GM19043 (cell line): ENCODE measurements at regions not wholly inside any gene's neighbourhood (a gene's known extent, or its start where the extent isn't known, plus 50 kb on each side); places are given as distances from the start of the nearest gene placed in this dataset.
"Not testable (repeated sequence)": the region's sequence is repeated elsewhere in the genome, so short reads cannot be mapped to it uniquely, and the experiment has no call there.

Experiments
- ATAC-seq: cut with Tn5 transposase; IDR thresholded peaks from one replicate; pipeline ENCODE4 v1.9.1; 2021; ENCODE audit warnings: low read depth; ENCODE audit not compliant: unreplicated experiment

DNA sequence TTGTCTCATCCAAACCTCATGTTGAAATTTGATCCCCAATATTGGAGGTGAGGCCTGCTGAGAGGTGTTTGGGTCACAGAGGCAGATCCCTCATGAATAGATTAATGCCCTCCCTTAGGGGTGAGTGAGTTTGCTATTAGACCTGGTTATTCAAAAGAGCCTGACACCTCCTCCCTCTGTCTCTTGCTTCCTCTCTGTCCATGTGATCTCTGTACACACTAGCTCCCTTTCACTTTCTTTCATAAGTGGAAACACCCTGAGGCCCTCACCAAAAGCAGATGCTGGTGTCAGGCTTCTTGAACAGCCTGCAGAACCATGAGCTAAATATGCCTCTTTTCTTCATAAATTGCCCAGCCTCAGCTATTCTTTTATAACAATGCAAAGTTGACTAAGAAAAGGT, 447.1 kb downstream of the MDFIC start:
- ATAC-seq, result no peak

DNA sequence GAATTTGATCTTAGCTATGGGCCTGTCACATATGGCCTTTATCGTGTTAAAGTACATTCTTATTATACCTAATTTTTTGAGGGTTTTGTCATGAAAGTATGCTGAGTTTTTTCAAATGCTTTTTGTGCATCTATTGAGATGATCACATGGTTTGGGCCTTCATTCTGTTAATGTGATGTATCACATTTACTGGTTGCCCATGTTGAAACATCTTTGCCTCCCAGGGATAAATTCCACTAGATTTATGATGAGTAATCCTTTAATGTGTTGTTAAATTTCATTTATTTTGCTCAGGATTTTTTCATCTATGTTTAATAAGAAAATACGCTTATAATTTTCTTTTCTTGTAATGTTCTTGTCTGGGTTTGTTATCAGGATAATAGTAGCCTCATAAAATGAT, 442.0 kb downstream of the MDFIC start:
- no peak for ATAC-seq

DNA sequence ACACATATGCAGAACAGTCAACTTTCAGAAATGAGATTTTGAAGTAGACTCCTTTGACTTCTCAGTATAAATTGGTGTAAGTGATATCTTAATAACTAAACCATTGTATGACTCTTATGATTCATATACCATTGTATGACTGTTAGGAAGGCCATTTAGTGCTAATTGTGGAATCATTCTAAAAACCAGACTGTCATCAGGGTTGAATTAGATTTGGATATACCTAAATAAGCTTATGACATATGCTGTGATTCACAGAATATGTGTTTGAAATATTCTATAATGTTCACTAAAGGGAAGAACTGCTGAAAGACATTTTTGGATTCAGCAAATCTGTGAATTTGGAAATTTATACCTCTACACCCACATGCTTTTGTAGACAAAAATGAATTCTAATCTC, 438.1 kb downstream of the MDFIC start:
- no peak for ATAC-seq

DNA sequence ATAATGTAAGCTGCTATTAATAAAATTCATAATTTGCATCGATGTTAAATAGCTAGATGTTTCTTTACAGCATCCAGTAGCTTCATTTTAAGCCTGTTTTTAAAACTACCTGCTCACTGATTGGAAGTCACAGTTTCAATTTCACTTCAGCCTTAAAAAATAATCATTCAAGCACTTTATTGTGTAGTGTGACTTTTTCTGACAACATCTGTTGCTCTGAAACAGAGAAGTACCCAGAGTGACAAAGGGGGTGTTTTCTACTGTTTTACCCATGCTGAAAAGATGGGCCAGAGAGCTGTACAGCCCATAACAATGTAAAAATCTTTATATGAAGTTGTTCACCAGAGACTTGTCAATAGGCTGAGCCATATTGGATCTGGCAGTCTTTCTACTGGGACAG, 437.2 kb downstream of the MDFIC start:
- no peak for ATAC-seq

DNA sequence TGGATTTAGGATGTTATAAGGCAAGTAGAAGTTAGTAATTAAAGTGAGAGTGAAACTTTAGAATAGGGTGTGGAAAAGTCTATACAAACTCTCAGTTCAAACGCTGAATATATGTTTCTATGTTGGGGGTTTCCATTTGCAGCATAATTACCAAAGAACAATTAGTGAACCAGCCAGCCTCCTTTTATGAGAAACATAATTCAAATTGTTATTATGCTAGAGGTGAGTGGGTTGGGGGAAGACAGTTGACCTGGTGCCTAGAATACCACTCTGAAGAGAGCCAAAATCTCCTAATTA, 435.8 kb downstream of the MDFIC start:
- ATAC-seq, result no peak

DNA sequence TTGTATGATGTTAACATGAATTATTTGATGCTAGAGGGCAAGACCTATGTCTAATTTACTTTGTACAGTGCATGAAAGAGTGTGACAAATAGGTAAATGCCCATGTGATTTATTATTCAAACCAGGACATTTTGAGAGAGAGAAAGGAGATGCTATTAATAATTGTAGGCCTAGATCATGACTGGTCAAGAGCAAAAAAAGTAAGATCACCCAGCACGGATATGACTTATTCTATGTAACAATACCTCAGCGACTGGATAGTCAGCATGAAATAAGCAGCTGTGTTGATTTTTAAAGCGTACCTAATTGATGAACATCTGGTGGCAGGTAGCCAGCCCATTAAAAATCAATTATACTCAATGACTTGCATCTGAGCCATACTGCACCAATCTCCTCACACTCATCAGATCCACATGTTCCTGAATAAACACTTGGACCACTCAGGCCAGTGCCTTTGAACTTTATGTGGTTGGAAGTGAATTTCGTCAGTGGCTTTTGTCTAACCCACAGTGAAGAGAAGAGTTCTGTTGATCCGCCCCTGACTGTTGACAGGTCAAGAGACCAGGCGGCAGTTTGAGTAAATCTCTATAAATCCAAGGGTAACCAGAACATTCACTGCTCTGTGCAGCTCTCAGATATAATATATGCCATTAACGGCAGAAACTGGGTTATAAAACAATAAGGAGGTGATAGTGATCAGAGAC, 435.3 kb downstream of the MDFIC start:
- ATAC-seq, result no peak

DNA sequence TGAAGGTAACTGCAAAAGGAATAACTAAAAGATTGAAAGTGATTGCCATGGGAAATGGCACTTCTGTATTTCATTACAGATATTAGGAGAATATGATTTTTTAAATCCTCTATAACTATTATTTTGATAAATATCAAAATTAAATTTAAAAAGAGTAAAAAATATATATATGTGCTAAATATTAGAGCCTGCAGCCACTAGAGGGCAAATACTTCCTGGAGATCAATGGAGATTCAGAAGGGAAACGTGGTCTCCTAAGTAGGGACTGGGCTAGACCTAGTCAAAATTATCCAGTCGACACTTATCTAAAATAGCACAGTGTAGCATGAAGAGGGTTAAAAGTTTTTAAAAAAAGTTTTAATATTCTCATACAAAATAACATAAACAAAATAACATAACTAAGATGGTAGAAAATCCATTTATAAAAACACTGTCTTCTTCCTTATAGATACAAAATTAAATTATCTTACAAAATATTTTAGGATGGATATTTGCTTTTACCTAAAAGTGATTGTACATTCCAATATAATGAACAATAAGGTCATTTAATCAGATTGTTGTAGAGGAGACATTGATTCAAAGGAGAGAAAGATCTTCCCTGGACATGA, 434.3 kb downstream of the MDFIC start:
- no peak for ATAC-seq

DNA sequence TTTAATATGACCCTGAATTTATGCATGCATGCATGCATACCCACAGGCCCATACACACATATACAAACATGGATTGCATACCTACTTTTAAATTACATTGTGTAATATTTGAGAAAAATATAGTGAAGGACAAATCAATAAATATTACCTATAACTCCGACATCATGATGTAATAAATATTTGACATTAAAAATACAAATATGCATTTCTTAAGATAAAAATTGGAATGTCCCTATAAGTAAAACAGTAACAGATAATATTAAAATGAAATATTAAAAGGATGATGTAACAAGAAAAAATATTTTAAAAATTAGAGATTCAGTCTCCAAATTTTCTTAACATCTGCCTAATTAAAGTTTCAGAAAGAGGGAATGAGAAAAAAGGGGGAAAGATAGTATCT, 433.0 kb downstream of the MDFIC start:
- no peak for ATAC-seq

DNA sequence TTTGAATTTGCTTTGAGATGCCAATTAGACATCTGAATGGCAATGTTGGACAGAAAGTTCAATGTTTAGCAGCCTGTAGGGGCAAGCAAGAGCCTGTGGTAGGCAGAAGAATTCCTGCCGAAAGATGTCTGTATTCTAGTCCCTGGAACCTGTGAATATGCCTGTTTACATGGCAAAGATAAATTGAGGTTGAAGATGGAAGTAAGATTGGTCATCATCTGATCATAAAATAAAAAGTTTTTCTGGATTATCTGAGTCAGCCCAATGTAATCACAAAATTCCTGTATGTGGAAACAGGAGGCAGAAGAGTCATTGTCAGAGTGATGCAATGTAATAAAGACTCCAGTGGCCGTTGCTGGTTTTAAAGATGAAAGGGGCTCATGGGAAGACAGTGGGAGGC, 430.5 kb downstream of the MDFIC start:
- ATAC-seq, result no peak

DNA sequence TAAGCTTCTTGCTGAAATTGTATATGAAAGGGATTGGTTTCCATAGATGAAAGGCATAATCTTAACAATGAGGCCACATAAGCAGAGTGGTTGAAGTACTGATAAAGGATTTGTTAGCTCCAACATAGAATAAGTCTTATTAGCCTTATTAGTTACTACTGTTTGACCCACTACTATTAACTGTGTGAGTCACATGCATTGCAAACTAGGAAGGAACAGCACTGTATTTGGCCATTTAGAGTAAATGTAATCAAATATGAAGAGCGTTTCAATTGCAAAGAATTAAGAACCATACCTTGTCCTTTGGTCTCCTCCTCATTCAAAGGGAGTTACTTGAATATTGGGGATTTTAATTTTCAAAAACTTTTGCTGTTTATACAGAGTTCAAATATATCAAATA, 428.9 kb downstream of the MDFIC start:
- ATAC-seq, result no peak

DNA sequence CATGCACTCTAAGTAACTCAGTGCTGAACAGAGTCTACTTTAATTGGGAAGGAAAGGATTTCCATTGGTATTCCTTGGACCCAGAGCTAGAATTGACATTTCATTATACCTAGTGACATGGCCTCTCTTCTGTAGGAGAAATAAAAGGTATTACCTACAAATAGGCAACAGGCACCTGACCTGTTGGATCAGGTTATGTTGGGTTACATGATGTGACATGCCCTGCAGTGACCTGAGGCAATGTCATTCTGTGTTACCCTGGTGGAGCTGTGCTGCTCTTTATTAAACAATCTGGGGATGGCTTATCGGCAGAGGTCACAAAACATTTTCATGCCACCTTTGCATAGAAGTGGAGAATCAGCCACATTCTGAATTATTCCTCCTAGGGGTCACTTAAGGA, 427.7 kb downstream of the MDFIC start:
- ATAC-seq, result no peak

DNA sequence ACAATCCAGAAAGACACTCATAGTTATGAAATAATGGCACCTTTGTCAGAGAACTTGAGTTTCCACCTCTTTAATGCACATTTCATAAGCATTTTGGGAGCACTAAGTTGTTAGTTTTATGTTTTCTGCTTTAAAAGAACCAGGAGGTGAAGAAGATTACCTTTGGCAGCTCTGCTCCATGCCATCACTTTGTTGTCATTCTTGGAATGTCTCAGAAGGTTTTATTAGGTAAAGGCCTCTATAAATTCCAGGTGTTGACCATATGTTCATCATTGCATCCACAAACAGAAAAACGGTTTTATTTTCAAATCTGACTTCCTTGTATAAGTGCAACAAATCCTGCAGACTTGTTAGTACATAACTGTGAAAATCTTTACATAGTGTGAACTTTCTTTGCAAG, 424.8 kb downstream of the MDFIC start:
- ATAC-seq, result no peak

DNA sequence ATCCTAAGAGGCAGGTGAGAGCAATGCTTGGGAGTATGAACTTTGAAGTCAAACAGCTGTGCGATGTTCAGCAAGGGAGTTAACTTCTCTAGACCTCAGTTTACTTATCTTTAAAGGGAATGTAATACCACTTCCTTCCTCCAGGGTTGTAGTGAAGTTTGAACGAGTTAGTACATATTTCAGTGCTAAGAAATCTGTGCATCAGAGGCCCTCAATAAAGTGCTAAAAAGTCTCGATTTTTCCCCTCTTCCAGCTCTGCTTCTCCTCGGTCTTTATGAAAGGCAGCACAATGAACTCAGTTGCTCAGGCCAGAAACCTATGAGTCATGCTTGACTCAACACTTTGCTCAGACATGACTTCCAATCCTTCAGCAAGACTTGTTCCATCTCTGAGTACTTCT, 418.9 kb downstream of the MDFIC start:
- ATAC-seq, result no peak

DNA sequence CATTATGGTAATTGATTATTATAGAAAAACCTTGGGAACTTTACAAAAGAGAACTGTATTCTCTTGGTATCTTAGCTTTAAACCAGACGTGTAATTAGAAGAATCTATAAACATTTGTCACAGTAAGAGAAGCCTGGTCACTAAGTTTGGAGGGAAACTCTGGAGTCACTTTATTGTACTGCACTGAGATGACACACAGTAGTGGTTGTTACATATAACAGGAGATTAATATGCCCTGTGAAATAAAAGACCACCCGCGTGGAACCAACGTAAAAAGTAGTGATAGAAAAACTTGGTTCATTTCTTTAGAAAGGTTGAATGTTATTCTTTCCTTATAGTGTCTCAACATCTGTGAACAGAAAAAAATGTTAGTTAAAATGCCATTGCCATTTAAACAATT, 416.1 kb downstream of the MDFIC start:
- ATAC-seq, result no peak

DNA sequence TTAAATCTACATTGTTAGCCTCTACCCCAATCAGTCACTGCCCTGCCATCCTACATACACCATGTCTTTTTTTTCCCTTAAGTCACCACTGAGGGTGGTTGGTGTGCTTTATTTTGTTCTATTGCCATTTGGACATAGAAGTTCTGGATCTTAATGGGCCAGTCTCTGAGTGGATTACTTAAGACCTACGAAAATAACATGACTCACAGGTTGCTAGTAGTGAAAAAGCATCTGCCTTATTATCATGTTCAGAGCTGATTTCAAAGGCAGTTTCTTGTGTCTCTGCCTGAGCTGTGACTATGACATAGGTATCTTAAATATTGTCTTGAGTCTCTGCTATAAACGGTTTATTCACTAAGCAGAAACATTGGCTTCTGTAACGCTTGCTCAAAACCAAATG, 410.8 kb downstream of the MDFIC start:
- ATAC-seq, result no peak

DNA sequence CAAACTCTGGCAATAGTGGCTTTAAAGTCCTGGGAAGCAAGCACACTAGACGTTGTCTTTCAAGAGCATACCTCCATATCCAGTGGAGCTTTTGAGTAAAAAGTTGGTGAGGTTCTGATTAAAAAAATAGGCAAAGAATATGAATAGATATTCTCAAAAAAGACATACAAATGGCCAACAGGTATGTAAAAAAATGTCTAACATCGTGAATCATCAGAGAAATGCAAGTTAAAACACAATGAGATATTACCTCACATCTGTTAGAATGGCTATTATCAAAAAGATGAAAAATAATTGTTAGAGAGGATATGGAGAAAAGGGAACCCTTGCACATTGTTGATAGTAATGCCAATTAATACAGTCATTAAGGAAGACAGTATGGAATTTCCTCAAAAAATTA, 407.1 kb downstream of the MDFIC start:
- ATAC-seq, result no peak

DNA sequence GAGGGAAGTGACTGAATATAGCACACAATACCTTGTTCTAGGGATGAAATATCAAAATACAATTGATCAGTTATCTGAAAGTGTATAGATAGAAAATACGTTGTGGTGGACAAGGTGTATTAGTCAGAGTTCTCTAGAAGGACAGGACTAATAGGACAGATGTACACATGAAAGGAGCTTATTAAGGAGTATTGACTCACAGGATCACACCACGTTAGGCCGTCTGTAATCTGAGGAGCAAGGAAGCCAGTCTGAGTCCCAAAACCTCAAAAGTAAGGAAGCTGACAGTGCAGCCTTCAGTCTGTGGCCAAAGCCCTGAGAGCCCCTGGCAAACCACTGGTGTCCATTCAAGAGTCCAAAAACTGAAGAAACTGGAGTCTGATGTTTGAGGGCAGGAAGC, 406.1 kb downstream of the MDFIC start:
- no peak for ATAC-seq

DNA sequence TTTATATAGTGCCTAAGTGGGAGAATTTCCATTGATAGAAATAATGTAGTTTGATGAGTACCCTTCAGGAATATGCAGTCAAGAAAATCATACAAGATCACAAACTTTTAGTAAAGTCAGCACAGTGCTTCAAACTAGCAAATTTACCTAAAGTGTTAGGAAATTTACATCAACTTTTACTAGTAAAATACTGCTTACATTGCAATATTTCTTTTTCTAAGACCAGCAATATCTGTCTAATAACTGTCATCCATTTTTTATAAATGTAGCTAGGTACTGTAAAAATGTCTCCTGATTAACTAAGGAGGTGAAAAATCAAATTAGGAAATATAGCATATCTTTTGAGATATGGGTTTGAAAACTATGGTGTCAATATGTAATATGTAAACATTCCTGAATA, 405.4 kb downstream of the MDFIC start:
- no peak for ATAC-seq

DNA sequence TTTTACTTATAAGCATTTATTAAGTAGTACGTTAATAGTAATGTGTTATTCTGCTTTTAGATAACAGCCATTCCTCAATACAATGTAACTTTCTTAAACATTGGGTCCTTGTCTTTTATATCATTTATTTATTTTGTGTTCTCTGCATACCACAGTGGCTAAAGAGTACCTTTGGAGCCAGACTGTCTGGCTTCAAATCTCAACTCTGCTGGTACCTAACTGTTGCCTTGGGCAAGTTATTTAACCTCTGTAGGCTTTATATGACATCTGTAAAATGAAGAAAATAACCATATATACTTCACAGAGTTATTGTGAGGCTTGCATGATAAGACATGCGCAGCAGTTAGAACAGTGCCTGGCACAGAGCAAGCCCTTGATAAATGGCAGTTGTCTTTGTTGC, 397.6 kb downstream of the MDFIC start:
- no peak for ATAC-seq

DNA sequence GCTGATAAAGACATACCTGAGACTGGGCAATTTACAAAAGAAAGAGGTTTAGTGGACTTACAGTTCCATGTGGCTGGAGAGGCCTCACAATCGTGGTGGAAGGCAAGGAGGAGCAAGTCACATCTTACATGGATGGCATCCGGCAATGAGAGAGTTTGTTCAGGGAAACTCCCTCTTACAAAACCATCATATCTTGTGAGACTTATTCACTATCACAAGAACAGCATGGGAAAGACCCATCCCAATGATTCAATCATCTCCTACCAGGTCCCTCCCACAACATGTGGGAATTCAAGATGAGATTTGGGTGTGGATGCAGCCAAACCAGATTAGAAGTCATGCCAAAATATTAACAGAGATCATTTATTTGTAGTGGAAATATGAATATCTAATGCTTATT, 388.4 kb downstream of the MDFIC start:
- not testable (repeated sequence) for ATAC-seq

DNA sequence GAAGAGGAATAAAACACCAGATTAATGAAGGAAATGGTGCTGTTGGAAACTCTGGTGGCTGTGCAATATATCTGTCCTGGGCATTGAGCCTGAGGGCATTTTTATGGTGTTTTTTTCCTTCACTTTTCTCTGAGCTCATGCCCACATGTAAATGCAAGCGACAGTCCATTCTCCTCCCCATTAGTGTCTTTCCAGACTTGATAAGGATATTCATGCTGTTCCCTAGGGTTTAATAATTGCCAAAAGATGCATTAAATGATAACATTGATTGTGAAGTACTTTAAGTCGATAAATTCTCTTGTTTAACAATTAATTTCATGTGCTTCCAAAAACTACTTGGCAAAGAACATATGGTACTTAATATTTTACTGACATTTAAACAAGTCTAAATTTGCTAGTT, 384.7 kb downstream of the MDFIC start:
- no peak for ATAC-seq

DNA sequence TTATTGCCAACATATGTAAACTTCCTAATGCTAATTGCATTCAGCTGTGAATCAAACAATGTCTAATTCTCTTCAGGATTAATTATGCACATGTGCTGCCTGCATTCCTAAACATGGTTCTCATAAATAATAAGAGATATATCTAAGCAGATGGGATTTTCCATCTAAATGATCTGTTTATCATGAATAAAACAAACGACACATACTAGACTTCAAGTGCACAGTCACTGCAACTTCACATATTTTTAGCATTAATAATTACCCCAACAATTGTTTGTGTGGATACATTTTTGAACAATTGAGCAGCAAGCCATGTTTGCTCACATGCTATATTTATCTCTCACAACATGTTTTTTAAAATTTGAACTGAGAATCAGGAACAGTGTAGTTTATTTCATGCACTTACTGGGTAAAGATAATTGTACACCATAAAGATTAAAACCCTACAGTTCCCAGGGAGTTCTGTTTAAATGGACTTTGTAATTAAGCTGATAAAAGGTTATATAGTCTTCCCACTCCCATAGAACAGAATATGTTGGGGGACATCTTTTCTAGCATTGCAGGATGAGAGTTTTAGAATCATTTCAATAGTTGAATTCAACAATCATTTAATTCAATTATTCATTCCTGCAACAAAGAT, 378.5 kb downstream of the MDFIC start:
- ATAC-seq, result no peak
